GM12878 (cell line): ENCODE measurements at regions not wholly inside any gene's neighbourhood (a gene's known extent, or its start where the extent isn't known, plus 50 kb on each side); places are given as distances from the start of the nearest gene placed in this dataset.

ENCODE experiments used
- ATAC-seq: fragments of 200-7000 bp; cut with Tn5 transposase; 3 replicates; pipeline ENCODE4 v1.9.1; 2020; ENCODE audit warnings: mild to moderate bottlenecking, moderate library complexity
- BruUV-seq: library from RNA; stranded (reverse); fragments of 400-500 nt; replicated peaks from 2 replicates; lab custom pipeline; 2021; lab: Mats Ljungman, UMichigan
- CTCF ChIA-PET: fragments of 300-600 bp; sonication (Branson Sonifier 250); formaldehyde crosslinking; extraction: SDS; loops from one replicate; lab custom pipeline; 2021; ENCODE audit warnings: inconsistent platforms; lab: Yijun Ruan, JAX
- POLR2A ChIA-PET: fragments of 350-600 bp; formaldehyde crosslinking; extraction: SDS; loops from one replicate; lab custom pipeline; 2021; ENCODE audit warnings: inconsistent platforms; lab: Charles Lee
- RAD21 ChIA-PET: fragments of 300-600 bp; sonication (Branson Sonifier 250); formaldehyde crosslinking; loops from one replicate; lab custom pipeline; 2023; ENCODE audit warnings: antibody characterized with exemption; ENCODE audit not compliant: unreplicated experiment; lab: Charles Lee
- SMC1A ChIA-PET: fragments of 300-600 bp; sonication (Branson Sonifier 250); formaldehyde crosslinking; loops from one replicate; lab custom pipeline; 2023; ENCODE audit not compliant: unreplicated experiment, uncharacterized antibody; lab: Charles Lee
- DNase-seq: peaks from one replicate; pipeline ENCODE4 v3.0.0-alpha.2; 2011; ENCODE audit warnings: low read depth, low spot score
- FAIRE-seq: peaks from 3 replicates; lab custom pipeline; 2011; peaks lifted over from hg19 to GRCh38; lab: Jason Lieb, UNC
- H2AFZ ChIP-seq: 2 replicates; pipeline ENCODE4 v1.6.0; 2011; ENCODE audit warnings: low read depth, low read length, control low read depth; ENCODE audit not compliant: control insufficient read depth
- H3K27ac ChIP-seq: 2 replicates; pipeline ENCODE4 v1.5.1; 2011; ENCODE audit warnings: control low read depth; ENCODE audit not compliant: control insufficient read depth, insufficient read depth
- H3K27me3 ChIP-seq, 2 experiments: replicated peaks in 1 of 2; 2 replicates each; pipeline versions ENCODE4 v1.6.0 to v1.6.1; 2011; ENCODE audit warnings: low read length in 1 of 2; ENCODE audit not compliant: control insufficient read depth in 2 of 2, insufficient read depth in 2 of 2
- H3K36me3 ChIP-seq, 2 experiments: 2 replicates each; pipeline ENCODE4 v1.5.1; 2011; ENCODE audit warnings: low read length in 1 of 2; ENCODE audit not compliant: control insufficient read depth in 2 of 2, insufficient read depth in 2 of 2
- H3K4me1 ChIP-seq: 2 replicates; pipeline ENCODE4 v1.6.1; 2011; ENCODE audit warnings: mild to moderate bottlenecking, low read length, moderate library complexity, mixed read lengths; ENCODE audit not compliant: control insufficient read depth, insufficient read depth
- H3K4me2 ChIP-seq: 2 replicates; pipeline ENCODE4 v1.6.0; 2011; ENCODE audit warnings: control low read depth; ENCODE audit not compliant: control insufficient read depth, insufficient read depth
- H3K4me3 ChIP-seq: fragments of 200-600 bp; sonication (generic); 2 replicates; pipeline ENCODE4 v1.5.1; 2016
- H3K79me2 ChIP-seq: 2 replicates; pipeline ENCODE4 v1.6.0; 2011; ENCODE audit warnings: low read length; ENCODE audit not compliant: control insufficient read depth, insufficient read depth
- H3K9ac ChIP-seq: 2 replicates; pipeline ENCODE4 v1.8.0; 2011; ENCODE audit warnings: low read length, control low read depth, mixed read lengths; ENCODE audit not compliant: control insufficient read depth, insufficient read depth
- H3K9me3 ChIP-seq: replicated peaks from 3 replicates; pipeline ENCODE4 v1.5.1; 2011; ENCODE audit warnings: mild to moderate bottlenecking, low read length; ENCODE audit not compliant: control insufficient read depth, insufficient read depth
- H4K20me1 ChIP-seq: 2 replicates; pipeline ENCODE4 v1.6.0; 2011; ENCODE audit not compliant: control insufficient read depth, insufficient read depth
- ATF3 ChIP-seq: IDR thresholded peaks from 2 replicates; pipeline ENCODE4 v1.6.1; 2011; ENCODE audit warnings: low read depth, mild to moderate bottlenecking, low read length, moderate library complexity, borderline replicate concordance; ENCODE audit errors: extremely low read depth
- CHD2 ChIP-seq: IDR thresholded peaks from 2 replicates; pipeline ENCODE4 v1.6.1; 2011; ENCODE audit warnings: low read depth, low read length, improper control_type of control experiment, borderline replicate concordance
- ELK1 ChIP-seq: IDR thresholded peaks from 2 replicates; pipeline ENCODE4 v1.6.1; 2012; ENCODE audit warnings: low read depth, low read length, improper control_type of control experiment
- EZH2 ChIP-seq: IDR thresholded peaks from 2 replicates; pipeline ENCODE4 v1.6.1; 2012; ENCODE audit warnings: low read depth, mild to moderate bottlenecking, control low read depth, inconsistent platforms, low read length, borderline replicate concordance; ENCODE audit not compliant: control insufficient read depth
- IKZF1 ChIP-seq: fragments of 450-650 bp; conservative IDR thresholded peaks from 2 replicates; pipeline ENCODE4 v1.6.1; 2017; ENCODE audit warnings: antibody characterized with exemption, mild to moderate bottlenecking
- NBN ChIP-seq: fragments of 450-650 bp; IDR thresholded peaks from 2 replicates; pipeline ENCODE4 v1.6.1; 2016
- TAF1 ChIP-seq: IDR thresholded peaks from 2 replicates; pipeline ENCODE4 v1.6.1; 2011; ENCODE audit warnings: mild to moderate bottlenecking, low read depth, low read length, borderline replicate concordance
- ZBTB40 ChIP-seq: fragments of 450-650 bp; IDR thresholded peaks from 2 replicates; pipeline ENCODE4 v1.6.1; 2016; ENCODE audit warnings: mild to moderate bottlenecking, moderate library complexity, borderline replicate concordance
- WGBS: methylation state at CpG from one replicate; pipeline ENCODE4 v1.1.6; 2016; ENCODE audit warnings: low lambda C conversion rate; ENCODE audit not compliant: insufficient replicate concordance, insufficient coverage; ENCODE audit errors: missing lambda C conversion rate; 5-methylcytosine and 5-hydroxymethylcytosine counted together
- in situ Hi-C: fragments of 300-500 bp; cut with MboI; formaldehyde crosslinking; loops from 9 replicates; pipeline ENCODE4 v1.14.3; 2018; ENCODE audit warnings: mixed read lengths
- intact Hi-C: fragments of 100-400 bp; cut with micrococcal nuclease; formaldehyde crosslinking; loops from one replicate; pipeline ENCODE4 v1.14.2; 2022; ENCODE audit not compliant: unreplicated experiment

GRCh38 chr22:47807506-47807905, 1045.1 kb downstream of the TBC1D22A start:
- Histone ChIP-seq H3K27me3 (no peaks in the 10 kb centered on the region), H2AFZ (no peak overlapping the region), H3K27ac (no peak overlapping the region), H3K9me3 (no peaks in the 10 kb centered on the region; the same call in 2 of the 3 replicates), H3K4me1 (no peaks in the 10 kb centered on the region), H3K36me3 (no peaks in the 10 kb centered on the region), H3K4me3 (no peak overlapping the region), H3K9ac (no peak overlapping the region), H4K20me1 (no peaks in the 10 kb centered on the region), H3K4me2 (no peak overlapping the region), H3K79me2 (no peaks in the 10 kb centered on the region)
- in situ Hi-C loops (no loop called here), intact Hi-C loops (no loop called here)
- ChIA-PET RAD21 (no interaction called here), SMC1A (interaction anchor here (0.6 kb wide), 1 partner anchor 209 kb away, joined by 3 read pairs; no protein-coding TSS in a partner anchor), POLR2A (no interaction called here), CTCF (no interaction called here)
- 13% methylated on average over 5 of the region's 5 CpGs for WGBS
- no peak for ATAC-seq
- no TSS peak for BruUV-seq
- TF ChIP-seq CHD2 (no peak), IKZF1 (no peak), TAF1 (no peak), ELK1 (no peak), ZBTB40 (no peak), EZH2 (no peak), ATF3 (no peak), NBN (no peak)
- no peak for FAIRE-seq
- no peak for DNase-seq
